Suprapubic skin (tissue), 4 donors: ENCODE measurements at regions not wholly inside any gene's neighbourhood (a gene's known extent, or its start where the extent isn't known, plus 50 kb on each side); places are given as distances from the start of the nearest gene placed in this dataset.

Experiments used
- CTCF ChIP-seq, 2 donors: fragments of 200-600 bp in 1 of 2; fragments of 450-650 bp in 1 of 2; sonication (generic) in 1 of 2; IDR thresholded peaks; one replicate each; pipeline ENCODE4 v1.5.1; 2016 to 2019; ENCODE audit warnings: antibody characterized with exemption in 2 of 2, mild to moderate bottlenecking in 1 of 2, moderate library complexity in 1 of 2
- POLR2A ChIP-seq, 2 donors: fragments of 450-650 bp; IDR thresholded peaks; one replicate each; pipeline ENCODE4 v1.6.1; 2017; ENCODE audit warnings: antibody characterized with exemption in 2 of 2, mild to moderate bottlenecking in 2 of 2, moderate library complexity in 2 of 2
- POLR2AphosphoS5 ChIP-seq, 3 donors: sonication (generic); formaldehyde crosslinking; IDR thresholded peaks; one replicate each; pipeline ENCODE4 v1.6.1; 2017; ENCODE audit warnings: antibody characterized with exemption in 3 of 3

DNA sequence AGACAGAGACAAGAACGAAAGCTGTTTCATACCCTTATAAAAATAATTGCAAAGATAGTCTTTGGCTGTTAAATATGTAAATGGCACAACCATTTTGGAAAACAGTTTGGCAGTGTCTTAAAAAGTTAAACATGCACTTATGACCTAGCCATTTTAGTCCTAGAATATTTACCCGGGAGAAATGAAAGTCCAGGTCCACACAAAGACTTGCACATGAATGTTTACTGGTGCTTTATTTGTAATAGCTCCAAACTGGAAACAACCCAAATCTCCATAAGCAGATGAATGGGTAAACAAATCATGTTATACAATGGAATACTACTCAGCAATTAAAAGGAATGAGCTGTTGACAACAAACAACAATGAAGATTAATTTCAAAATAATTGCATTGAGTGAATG is 380.4 kb downstream of the ETNK1 start:
- no peak for TF ChIP-seq CTCF (IDR thresholded peaks at IDR 0.05)
- TF ChIP-seq POLR2A (IDR thresholded peaks at IDR 0.05) = no peak
- no peak for TF ChIP-seq POLR2AphosphoS5 (IDR thresholded peaks at IDR 0.05)
